Activated naive CD4-positive, alpha-beta T cell treated with anti-CD3 and anti-CD28 coated beads for 36 hours (primary cell): ENCODE measurements at regions not wholly inside any gene's neighbourhood (a gene's known extent, or its start where the extent isn't known, plus 50 kb on each side); places are given as distances from the start of the nearest gene placed in this dataset.
A peak's percentile ranks its signal among the peaks of the same experiment; 100 is the strongest.

Experiments used
- CTCF ChIA-PET: fragments of 350-600 bp; sonication (Branson Sonifier 250); formaldehyde crosslinking; loops from one replicate; lab custom pipeline; 2021; ENCODE audit warnings: antibody characterized with exemption; lab: Charles Lee
- DNase-seq: peaks from one replicate; pipeline ENCODE4 v3.0.0-alpha.2; 2020
- H3K27ac Mint-ChIP-seq: one replicate; pipeline ENCODE4 v1.8.0; 2021; ENCODE audit warnings: mild to moderate bottlenecking, mixed read lengths
- H3K27me3 Mint-ChIP-seq: one replicate; pipeline ENCODE4 v1.8.0; 2021; ENCODE audit warnings: low read depth, mixed read lengths
- H3K36me3 Mint-ChIP-seq: one replicate; pipeline ENCODE4 v1.8.0; 2021; ENCODE audit warnings: low read depth, mixed read lengths
- H3K4me1 Mint-ChIP-seq: one replicate; pipeline ENCODE4 v1.8.0; 2021; ENCODE audit warnings: low read depth, mixed read lengths
- H3K4me3 Mint-ChIP-seq: one replicate; pipeline ENCODE4 v1.8.0; 2021; ENCODE audit warnings: mild to moderate bottlenecking, moderate library complexity, mixed read lengths
- H3K9me3 Mint-ChIP-seq: one replicate; pipeline ENCODE4 v1.8.0; 2021; ENCODE audit warnings: mixed read lengths
- intact Hi-C: fragments of 100-400 bp; cut with micrococcal nuclease; formaldehyde crosslinking; loops from one replicate; pipeline ENCODE4 v1.15.1; 2023

DNA sequence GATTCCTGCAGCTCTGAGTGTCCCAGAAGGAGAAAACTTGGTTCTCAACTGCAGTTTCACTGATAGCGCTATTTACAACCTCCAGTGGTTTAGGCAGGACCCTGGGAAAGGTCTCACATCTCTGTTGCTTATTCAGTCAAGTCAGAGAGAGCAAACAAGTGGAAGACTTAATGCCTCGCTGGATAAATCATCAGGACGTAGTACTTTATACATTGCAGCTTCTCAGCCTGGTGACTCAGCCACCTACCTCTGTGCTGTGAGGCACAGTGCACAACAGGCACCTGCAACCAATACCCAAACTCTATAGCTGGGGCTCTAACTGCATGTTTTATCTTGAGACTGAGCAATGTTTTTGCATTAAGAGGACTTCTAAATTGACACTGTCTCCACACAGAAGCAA, 379.2 kb upstream of the OR4E1 start:
- Mint-ChIP-seq H3K27ac (peak overlapping the region; percentile 84), H3K4me3 (peak overlapping the region; percentile 75), H3K4me1 (peaks cover 42% of the 10 kb centered on the region), H3K27me3 (no peaks in the 10 kb centered on the region), H3K36me3 (peaks cover 1% of the 10 kb centered on the region), H3K9me3 (no peaks in the 10 kb centered on the region)
- intact Hi-C loops: loop anchor here (2.0 kb wide), 1 partner anchor 18 kb away; no protein-coding TSS in a partner anchor
- CTCF ChIA-PET: interaction anchor here (1.0 to 1.5 kb wide), 5 partner anchors 12 to 75 kb away, joined by 3 to 5 read pairs (median 4); no protein-coding TSS in a partner anchor
- DNase-seq: peak; percentile 55

DNA sequence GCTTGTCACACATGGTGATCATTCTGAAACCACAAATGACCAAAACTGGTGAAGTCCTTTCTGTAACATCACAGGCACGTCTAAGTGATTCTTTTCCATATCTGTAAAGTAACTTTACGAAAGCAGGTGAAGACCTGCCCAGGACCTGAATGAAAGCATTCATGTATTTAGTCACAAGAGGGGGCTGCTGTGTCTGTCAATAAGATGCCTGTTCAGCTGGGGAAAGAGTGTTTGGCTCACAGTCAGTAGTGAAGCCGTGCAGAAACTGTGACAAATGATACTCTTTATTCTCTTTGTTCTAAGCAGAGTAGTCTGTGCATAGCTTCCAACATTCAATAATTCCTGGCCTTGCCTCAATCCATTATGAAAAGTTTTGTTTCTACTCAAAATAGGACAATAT, 373.5 kb upstream of the OR4E1 start:
- DNase-seq: peak; percentile 56
- Mint-ChIP-seq H3K9me3 (no peaks in the 10 kb centered on the region), H3K4me3 (peak overlapping the region; percentile 34), H3K27me3 (no peaks in the 10 kb centered on the region), H3K36me3 (no peaks in the 10 kb centered on the region), H3K4me1 (peaks cover 43% of the 10 kb centered on the region), H3K27ac (peak overlapping the region; percentile 86)
- CTCF ChIA-PET: interaction anchor here (0.7 to 3.0 kb wide), 10 partner anchors 12 to 128 kb away, joined by 3 to 9 read pairs (median 4); no protein-coding TSS in a partner anchor
- intact Hi-C loops: loop anchor here (1.0 kb wide), 2 partner anchors 37 to 53 kb away; no protein-coding TSS in a partner anchor

DNA sequence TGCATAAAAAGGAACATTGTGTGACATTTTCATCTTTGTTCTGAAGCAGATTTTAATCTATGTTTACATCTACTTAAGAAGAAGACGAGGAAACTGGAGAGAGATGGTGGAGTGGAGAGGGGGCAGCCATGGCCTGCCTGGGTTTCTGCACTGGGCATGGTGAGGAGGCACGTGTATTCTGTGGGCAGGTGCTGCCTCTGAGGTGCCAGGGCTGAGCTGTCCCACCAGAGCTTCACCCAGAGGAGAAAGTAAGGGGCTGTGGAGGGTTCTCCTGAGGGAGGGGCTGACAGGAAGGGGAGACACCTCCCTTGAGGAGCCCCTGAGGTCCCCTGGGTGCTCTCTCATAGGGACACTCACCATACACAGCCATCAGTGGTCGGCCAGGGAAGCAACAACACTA, 372.4 kb upstream of the OR4E1 start:
- H3K4me3 Mint-ChIP-seq: peak overlapping the region; percentile 58
- DNase-seq: no peak
- no peaks in the 10 kb centered on the region for H3K36me3 Mint-ChIP-seq

DNA sequence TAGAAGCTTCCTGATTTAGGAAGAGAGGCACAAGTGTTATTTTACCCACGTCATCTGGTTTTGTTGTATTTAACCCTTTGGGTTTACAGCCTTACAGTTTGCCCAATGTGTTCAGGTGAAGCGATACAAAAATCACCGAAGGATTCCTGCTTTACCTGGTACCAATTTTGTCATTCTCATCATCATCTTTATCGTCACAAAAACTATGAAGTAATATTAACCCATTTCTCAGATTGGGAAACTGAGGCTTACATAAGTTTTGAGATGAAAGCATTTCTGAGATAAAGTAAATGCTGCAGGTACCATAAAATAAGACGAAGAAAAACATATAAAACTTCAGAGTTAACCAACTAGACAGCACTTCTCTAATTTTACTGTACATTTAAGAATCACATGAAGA, 370.6 kb upstream of the OR4E1 start:
- CTCF ChIA-PET: interaction anchor here (1.0 to 1.3 kb wide), 2 partner anchors 11 to 23 kb away, joined by 3 to 4 read pairs; no protein-coding TSS in a partner anchor
- H3K36me3 Mint-ChIP-seq: no peaks in the 10 kb centered on the region
- no peaks in the 10 kb centered on the region for H3K9me3 Mint-ChIP-seq
- no peaks in the 10 kb centered on the region for H3K27me3 Mint-ChIP-seq
- no peak for DNase-seq
- no peak overlapping the region for H3K4me3 Mint-ChIP-seq
- peak overlapping the region; percentile 43 for H3K27ac Mint-ChIP-seq
- intact Hi-C loops: no loop called here
- H3K4me1 Mint-ChIP-seq: peaks cover 42% of the 10 kb centered on the region

More for the DNA sequence above, 372.4 kb upstream of the OR4E1 start:
- H3K9me3 Mint-ChIP-seq: no peaks in the 10 kb centered on the region
- peak overlapping the region; percentile 90 for H3K27ac Mint-ChIP-seq
- H3K4me1 Mint-ChIP-seq: peaks cover 44% of the 10 kb centered on the region
- CTCF ChIA-PET: interaction anchor here (0.7 to 3.0 kb wide), 8 partner anchors 18 to 132 kb away, joined by 3 to 9 read pairs (median 4); no protein-coding TSS in a partner anchor
- no peaks in the 10 kb centered on the region for H3K27me3 Mint-ChIP-seq
- intact Hi-C loops: no loop called here

DNA sequence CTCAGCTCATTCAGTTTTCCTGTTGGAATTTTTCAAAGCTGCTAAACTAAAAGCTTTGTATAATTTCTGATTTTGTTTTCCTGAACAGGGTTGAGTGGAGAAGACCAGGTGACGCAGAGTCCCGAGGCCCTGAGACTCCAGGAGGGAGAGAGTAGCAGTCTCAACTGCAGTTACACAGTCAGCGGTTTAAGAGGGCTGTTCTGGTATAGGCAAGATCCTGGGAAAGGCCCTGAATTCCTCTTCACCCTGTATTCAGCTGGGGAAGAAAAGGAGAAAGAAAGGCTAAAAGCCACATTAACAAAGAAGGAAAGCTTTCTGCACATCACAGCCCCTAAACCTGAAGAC, 367.1 kb upstream of the OR4E1 start:
- Mint-ChIP-seq H3K4me3 (peak overlapping the region; percentile 69), H3K27ac (peak overlapping the region; percentile 90), H3K36me3 (no peaks in the 10 kb centered on the region), H3K4me1 (peaks cover 16% of the 10 kb centered on the region), H3K9me3 (no peaks in the 10 kb centered on the region), H3K27me3 (no peaks in the 10 kb centered on the region)
- intact Hi-C loops: loop anchor here (1.0 to 2.0 kb wide), 4 partner anchors 37 to 516 kb away; no protein-coding TSS in a partner anchor
- no peak for DNase-seq
- CTCF ChIA-PET: interaction anchor here (0.8 to 1.9 kb wide), 10 partner anchors 13 to 130 kb away, joined by 3 to 13 read pairs (median 6); no protein-coding TSS in a partner anchor

DNA sequence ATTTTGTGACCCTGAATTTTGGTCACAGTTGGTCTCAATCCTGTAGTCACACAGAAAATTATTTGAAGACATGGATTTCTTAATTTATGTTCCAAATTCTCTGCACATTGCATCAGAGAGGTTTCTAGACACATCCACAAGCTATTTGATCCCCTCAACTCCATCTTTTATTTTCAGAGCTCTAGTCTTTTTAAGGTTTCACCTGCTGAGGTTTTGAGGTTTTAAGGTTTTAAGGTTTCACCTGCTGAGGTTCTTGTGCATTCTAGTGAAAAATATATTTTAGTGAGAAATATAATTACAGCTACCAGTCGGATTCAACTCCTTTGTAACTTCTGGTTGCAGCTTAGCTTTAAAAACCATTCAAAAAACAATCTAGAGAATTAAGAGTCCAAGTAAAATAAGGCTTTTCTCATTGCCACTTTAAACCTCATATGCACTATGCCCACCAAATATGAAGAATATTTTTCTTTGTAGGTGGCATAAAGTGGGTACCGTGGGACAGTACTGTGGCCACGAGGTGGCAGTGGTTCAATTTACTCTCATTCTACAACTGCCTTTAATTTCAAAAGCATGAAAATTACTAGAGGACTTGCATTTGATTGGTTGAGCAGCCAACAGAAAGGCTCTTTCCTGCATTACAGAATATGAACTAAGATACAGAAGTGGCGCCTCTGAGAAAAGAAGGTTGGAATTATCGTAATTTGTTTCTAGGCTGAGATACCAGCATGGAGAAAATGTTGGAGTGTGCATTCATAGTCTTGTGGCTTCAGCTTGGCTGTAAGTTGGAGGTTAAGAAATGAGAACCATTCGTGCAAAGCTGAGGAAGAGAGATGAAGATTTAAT, 366.5 kb upstream of the OR4E1 start:
- intact Hi-C loops: loop anchor here (1.0 to 2.0 kb wide), 4 partner anchors 37 to 517 kb away; no protein-coding TSS in a partner anchor

DNA sequence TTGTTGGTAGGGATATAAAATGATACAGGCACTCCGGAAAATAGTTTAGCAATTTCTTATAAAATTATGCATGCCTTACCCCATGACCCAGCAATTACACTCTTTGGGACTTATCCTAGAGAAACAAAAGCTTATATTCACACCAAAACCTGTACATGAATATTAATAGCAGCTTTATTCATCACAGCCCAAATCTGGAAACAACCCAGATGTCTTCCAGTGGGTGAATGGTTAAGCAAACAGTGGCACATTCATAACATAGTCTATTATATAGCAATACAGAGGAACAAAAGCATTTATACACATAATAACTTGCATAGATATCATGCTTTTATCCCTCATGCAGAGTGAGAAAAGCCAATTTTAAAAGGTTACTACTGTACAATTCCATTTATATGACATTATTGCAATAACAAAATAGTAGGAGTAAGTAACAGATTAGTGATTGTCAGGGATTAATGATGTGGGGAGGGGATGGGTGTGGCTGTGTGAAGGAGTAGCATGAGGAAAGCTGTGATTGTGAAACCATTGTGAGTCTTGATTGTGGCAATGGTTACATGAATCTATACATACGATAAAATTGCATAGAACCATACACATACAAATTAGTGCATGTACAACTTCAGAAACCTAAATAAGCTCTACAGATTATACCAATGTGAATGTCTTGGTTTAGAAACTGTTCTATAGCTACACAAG, 363.1 kb upstream of the OR4E1 start:
- Mint-ChIP-seq H3K27me3 (no peaks in the 10 kb centered on the region), H3K4me3 (no peak overlapping the region), H3K4me1 (peaks cover 11% of the 10 kb centered on the region), H3K9me3 (no peaks in the 10 kb centered on the region), H3K27ac (no peak overlapping the region), H3K36me3 (no peaks in the 10 kb centered on the region)
- CTCF ChIA-PET: interaction anchor here (0.9 to 2.1 kb wide), 3 partner anchors 9 to 58 kb away, joined by 3 to 5 read pairs (median 3); no protein-coding TSS in a partner anchor
- DNase-seq: no peak
- intact Hi-C loops: no loop called here

More for the DNA sequence above, 366.5 kb upstream of the OR4E1 start:
- H3K27me3 Mint-ChIP-seq: no peaks in the 10 kb centered on the region
- peaks cover 16% of the 10 kb centered on the region for H3K4me1 Mint-ChIP-seq
- H3K36me3 Mint-ChIP-seq: no peaks in the 10 kb centered on the region
- peak overlapping the region; percentile 69 for H3K4me3 Mint-ChIP-seq
- no peaks in the 10 kb centered on the region for H3K9me3 Mint-ChIP-seq
- H3K27ac Mint-ChIP-seq: peak overlapping the region; percentile 90
- CTCF ChIA-PET: interaction anchor here (0.7 to 1.9 kb wide), 16 partner anchors 9 to 129 kb away, joined by 3 to 13 read pairs (median 5); no protein-coding TSS in a partner anchor
- DNase-seq: peak; percentile 70

DNA sequence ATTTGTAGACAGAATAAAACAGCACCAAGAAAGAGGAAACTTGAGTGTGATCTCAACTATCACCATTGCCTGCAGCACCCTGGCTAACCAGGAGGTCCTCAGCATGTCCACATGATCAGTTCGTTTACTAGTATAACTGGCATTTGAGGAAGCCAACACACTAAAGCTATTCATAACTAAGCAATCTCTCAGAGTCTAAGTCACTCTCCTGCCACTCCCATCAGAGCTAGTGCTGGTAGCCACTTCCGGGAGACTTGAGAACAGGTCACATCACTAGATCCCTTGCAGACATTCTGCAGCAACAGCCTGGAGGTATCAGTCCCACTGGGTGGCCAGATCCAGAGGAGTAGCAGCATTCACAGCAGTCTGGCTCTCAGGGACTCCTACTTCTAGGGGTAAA, 352.9 kb upstream of the OR4E1 start:
- no peak overlapping the region for H3K4me3 Mint-ChIP-seq
- intact Hi-C loops: no loop called here
- CTCF ChIA-PET: no interaction called here
- no peaks in the 10 kb centered on the region for H3K9me3 Mint-ChIP-seq
- H3K36me3 Mint-ChIP-seq: no peaks in the 10 kb centered on the region
- no peak for DNase-seq
- H3K27me3 Mint-ChIP-seq: no peaks in the 10 kb centered on the region
- H3K4me1 Mint-ChIP-seq: peaks cover 7% of the 10 kb centered on the region
- no peak overlapping the region for H3K27ac Mint-ChIP-seq

DNA sequence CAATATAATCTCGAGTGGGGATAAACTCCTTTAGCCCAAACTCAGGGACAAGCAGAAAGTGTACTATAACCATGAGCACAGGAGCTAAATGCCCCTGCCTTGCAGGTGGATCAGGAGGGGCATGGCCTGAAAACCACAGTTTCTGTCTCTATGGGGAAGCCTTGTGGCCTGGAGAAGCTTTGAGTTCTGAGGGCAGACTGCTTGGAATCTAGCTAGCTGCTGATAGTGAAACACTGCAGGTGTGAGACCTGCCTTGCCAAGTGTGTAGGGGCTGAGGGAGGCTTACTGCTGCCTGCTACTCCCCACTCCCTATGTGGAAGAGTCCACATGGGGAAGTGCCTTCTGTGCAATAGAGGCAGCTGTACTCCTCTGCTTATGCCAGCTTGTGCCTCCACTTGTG, 352.3 kb upstream of the OR4E1 start:
- no peak overlapping the region for H3K27ac Mint-ChIP-seq
- DNase-seq: no peak
- no peaks in the 10 kb centered on the region for H3K27me3 Mint-ChIP-seq
- H3K4me1 Mint-ChIP-seq: peaks cover 7% of the 10 kb centered on the region
- no peaks in the 10 kb centered on the region for H3K9me3 Mint-ChIP-seq
- no peaks in the 10 kb centered on the region for H3K36me3 Mint-ChIP-seq
- intact Hi-C loops: no loop called here
- CTCF ChIA-PET: no interaction called here
- H3K4me3 Mint-ChIP-seq: no peak overlapping the region

DNA sequence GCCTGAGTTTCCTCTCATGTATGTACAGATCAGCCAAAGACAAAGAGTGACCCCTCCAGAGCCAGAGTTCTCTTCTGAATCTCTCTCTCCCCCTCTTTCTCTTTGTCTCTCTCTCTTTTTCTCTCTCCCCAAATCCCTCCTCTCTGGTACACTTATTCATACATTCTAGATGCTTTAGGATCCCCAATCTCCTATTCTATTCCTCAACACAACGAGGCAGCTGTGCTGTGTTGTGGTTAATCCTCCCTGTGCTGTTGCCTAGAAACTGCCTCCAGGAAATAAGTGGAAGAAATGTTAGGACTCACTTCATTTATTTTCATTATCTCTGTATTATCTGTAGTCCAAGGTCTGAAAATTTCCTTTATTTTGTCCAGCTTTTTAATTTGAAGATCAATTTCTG, 350.5 kb upstream of the OR4E1 start:
- H3K27ac Mint-ChIP-seq: no peak overlapping the region
- H3K4me3 Mint-ChIP-seq: no peak overlapping the region
- DNase-seq: no peak
- H3K4me1 Mint-ChIP-seq: peaks cover 7% of the 10 kb centered on the region
- CTCF ChIA-PET: no interaction called here
- intact Hi-C loops: no loop called here
- no peaks in the 10 kb centered on the region for H3K9me3 Mint-ChIP-seq
- no peaks in the 10 kb centered on the region for H3K27me3 Mint-ChIP-seq
- no peaks in the 10 kb centered on the region for H3K36me3 Mint-ChIP-seq

DNA sequence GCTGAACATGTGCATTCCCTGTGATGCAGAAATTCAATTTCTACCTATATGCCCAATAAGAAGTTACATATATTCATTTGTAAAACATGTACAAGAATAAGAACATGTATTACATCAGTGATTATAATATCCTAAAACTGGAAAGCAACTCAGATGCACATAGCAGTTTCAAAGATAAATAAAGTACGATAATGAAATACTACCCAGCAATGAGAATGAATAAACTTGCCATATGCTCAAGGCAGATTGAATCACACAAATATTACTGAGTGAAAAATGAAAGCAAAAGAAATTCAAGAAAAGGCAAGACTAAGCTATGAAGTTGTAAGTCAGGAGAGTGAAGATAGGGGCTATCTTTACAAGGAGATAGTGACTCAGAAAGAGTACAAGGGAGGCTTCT, 345.3 kb upstream of the OR4E1 start:
- no peak for DNase-seq
- CTCF ChIA-PET: no interaction called here
- peaks cover 2% of the 10 kb centered on the region for H3K4me1 Mint-ChIP-seq
- H3K9me3 Mint-ChIP-seq: no peaks in the 10 kb centered on the region
- intact Hi-C loops: no loop called here
- no peak overlapping the region for H3K27ac Mint-ChIP-seq
- no peak overlapping the region for H3K4me3 Mint-ChIP-seq
- no peaks in the 10 kb centered on the region for H3K27me3 Mint-ChIP-seq
- no peaks in the 10 kb centered on the region for H3K36me3 Mint-ChIP-seq

DNA sequence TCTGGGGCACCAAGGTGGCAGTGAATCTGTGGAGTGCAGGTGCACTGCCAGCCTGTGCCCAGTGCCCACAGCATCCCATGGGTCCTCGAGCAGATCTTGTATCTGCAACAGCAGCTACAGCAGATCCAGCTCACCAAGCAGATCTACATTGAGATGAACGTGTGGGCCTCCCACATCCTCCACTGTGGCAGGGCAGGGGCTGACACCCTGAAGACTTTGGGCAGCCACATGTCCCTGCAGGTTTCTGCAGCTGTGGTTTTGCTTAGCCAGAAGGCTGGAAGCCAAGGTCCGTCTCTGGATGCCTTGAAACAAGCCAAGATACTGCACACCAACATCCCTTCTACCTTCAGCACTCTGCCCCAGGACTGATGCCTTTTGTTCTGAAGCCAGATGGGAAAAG, 338.8 kb upstream of the OR4E1 start:
- Mint-ChIP-seq H3K4me3 (no peak overlapping the region), H3K36me3 (peaks cover 2% of the 10 kb centered on the region), H3K27me3 (no peaks in the 10 kb centered on the region), H3K4me1 (peaks cover 8% of the 10 kb centered on the region), H3K9me3 (no peaks in the 10 kb centered on the region), H3K27ac (no peak overlapping the region)
- no peak for DNase-seq
- intact Hi-C loops: no loop called here
- CTCF ChIA-PET: no interaction called here
